NOMO-1 (cell line): ENCODE measurements at regions not wholly inside any gene's neighbourhood (a gene's known extent, or its start where the extent isn't known, plus 50 kb on each side); places are given as distances from the start of the nearest gene placed in this dataset.
A peak's percentile ranks its signal among the peaks of the same experiment; 100 is the strongest.
"Not testable (repeated sequence)": the region's sequence is repeated elsewhere in the genome, so short reads cannot be mapped to it uniquely, and the experiment has no call there.

Experiments used
- DNase-seq, 2 experiments: peaks; one replicate each; lab custom pipeline; 2025; ENCODE audit not compliant: unreplicated experiment in 2 of 2; lab: John Stamatoyannopoulos, UW

- no peak for DNase-seq
Observed at GRCh38 chr15:69552057-69552815, 99.6 kb downstream of the RPLP1 start.

- no peak for DNase-seq
Observed at GRCh38 chr15:69553686-69554085, 101.1 kb downstream of the RPLP1 start.

- DNase-seq = no peak
Observed at GRCh38 chr15:69554279-69554961, 101.8 kb downstream of the RPLP1 start.

DNA sequence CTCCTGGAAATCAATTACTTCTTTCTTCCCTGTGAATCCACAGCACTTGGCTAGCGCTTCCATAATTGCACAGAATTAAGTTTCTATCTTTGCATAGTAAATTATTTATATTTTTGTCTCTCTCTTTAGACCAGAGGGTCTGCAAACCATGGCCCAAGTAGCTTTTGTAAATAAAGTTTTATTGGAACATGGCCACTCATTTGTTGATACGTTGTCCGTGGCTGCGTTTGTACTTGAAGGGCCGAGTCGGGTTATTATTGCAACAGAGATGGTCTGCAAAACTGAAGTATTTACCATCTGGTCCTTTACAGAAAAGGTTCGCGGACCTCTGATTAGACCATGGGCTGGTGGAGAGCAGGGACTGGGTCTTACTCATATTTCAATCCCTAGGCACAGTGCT is 102.5 kb downstream of the RPLP1 start:
- no peak for DNase-seq

- DNase-seq = no peak
Observed at GRCh38 chr15:69556344-69556743, 103.7 kb downstream of the RPLP1 start.

DNA sequence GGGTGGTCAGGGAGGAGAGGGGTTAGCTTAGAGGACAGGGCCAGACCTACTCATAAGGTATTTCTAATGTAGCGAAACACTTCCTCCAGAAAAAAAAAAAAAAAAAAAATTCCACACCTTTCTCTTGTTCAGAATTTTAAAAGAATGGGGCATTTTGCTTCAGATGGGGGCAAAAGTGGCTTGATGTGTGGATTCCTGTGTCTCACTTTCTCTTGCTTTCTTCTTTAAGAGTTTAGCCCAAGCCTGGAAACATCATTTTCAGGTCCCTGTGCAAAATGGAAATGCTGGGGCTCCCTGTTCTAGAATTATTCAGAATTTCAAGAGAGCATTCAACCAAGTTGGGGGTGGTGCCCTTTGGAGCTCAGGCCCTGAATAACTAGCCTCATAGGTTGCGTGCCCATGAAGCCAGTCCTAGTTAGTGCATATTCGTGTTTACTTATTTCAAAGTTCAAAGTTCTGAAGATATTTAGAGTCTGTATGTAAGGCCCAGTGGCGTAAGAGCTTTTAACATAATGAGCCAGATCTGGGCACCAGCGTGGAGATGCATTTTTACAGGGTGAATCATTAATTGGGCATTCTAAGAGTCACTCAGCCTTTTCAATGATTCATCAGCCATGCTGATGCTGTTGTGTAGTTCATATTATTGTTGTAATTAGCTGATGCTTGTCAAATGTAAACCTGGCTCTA is 104.5 kb downstream of the RPLP1 start:
- DNase-seq = peak in 1 of 2 experiments; percentile 13

DNA sequence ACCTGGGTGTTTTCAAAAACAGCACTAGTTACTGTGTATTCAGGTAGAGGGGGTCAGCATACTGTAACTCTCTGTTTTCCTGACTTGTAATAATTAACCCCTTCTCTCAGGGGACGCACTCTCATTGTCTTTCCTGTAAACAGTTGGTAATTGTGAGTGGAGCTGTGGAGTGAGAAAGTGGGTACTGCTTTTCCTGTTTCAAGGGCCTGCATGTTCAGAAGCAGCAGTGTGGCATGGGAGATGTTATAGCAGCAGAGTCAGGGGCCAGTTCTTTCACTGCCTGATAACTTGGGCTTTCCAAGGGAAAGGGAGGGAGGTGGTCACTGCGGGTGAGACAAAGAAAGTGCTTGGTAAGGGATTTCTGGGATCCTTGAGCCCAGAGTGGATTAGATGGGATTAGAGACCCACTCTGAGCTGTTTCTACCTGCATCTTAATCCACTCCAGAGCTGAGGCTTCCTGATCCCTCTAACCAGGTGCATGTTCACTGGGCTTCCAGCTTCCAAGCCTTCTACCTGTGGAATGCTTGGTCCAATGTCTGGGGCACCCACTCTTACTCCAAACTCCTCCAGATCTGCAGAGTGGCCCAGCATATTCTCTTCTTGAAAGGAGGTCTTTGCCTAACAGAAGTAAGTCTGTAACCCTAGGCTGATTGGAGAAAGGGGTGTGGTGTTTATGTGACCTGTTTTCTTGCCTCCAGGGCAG is 105.2 kb downstream of the RPLP1 start:
- DNase-seq = no peak

- DNase-seq = no peak
Observed at GRCh38 chr15:69559440-69560190, 107.0 kb downstream of the RPLP1 start.

DNA sequence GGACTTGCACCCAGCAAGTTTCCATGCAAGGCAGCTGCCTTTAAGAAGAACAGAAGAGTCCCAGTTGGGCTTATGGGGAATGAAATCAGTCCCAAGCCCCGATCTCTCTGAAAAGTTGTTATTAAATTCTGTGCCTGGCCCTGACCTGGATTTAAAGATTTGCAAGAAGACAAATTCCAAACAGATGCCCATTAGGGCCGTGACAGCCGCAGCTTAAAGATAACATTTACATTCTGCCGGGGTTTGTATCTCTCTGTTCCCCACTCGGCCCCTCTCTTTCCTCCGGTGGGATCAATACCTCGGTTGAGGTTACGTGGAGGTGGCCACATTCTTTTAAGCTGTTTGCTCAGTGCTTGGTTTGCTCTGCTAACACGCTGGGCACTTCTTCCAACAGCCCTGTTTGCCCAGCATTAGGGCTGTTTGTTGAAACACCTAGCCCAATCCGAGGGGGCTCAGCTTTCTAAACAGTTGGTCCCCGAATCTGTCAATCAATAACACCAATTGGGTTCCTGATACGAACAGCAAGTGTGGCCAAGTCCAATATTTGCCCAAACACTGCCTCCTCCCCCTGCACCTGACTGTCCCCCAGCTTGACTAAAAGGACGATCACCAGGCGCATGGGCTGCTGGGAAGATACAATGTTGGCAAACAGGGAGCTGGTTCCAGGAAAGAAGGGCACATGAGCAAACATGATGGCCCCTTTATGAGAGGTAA is 108.6 kb downstream of the RPLP1 start:
- DNase-seq = no peak

DNA sequence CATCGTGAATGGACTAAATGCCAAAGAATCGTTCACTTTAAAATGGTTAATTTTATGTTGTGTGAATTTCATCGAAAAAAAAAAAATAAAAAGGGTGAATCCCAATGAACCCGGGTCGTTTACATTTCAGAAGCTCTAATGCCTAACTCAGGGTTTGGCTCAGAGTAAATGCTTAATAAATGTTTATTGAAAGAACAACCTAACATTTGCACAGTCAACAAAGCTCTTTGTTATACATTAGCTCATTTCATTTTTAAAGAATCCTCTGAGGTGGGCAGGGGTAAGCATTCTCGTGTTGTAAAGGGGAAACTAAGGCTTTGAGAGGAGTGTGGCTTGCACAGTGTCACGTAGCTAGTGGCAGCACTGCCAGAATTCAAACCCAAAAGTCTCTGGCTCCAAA is 109.5 kb downstream of the RPLP1 start:
- DNase-seq = no peak

- no peak for DNase-seq
Observed at GRCh38 chr15:69562564-69562963, 109.9 kb downstream of the RPLP1 start.

DNA sequence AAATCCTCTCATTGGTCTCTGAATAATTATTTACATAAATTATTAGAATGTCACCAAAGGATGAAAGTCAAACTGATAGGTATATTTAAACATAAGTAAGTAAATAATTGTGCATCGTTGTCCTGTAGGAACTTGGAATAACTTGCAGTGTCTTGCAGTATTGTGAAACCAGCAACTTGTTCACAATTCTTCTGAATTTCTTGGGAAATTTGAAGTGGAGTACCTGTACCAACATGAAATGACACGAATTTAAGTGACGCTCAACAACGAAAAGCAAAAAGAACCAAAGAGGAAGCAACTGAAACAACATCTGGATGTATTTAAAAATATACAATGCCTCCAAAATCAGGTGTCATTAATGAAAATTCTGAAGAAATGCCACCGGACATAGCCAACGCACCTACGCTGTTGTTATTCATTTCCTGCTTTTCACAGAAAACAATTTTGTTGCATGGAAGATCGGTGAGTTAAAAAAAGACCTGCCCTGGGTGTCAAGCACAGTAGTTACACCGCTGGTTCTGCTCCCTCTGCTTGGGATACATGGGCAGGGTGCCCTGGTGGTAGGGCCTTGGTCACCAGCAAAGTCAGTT is 112.5 kb downstream of the RPLP1 start:
- no peak for DNase-seq

DNA sequence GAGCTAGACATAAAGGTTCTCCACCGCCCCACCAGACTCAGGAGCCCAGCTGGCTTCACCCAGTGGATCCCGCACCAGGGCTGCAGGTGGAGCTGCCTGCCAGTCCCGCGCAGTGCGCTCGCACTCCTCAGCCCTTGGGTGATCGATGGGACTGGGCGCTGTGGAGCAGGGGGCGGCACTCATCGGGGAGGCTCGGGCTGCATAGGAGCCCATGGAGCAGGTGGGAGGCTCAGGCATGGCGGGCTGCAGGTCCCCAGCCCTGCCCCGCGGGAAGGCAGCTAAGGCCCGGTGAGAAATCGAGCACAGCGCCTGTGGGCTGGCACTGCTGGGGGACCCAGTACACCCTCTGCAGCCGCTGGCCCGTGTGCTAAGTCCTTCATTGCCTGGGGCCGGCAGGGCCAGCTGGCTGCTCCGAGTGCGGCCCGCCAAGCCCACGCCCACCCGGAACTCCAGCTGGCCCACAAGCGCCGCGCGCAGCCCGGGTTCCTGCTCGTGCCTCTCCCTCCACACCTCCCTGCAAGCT is 114.7 kb downstream of the RPLP1 start:
- not testable (repeated sequence) for DNase-seq

GRCh38 chr15:69568173-69569009 is 115.8 kb downstream of the RPLP1 start:
- no peak for DNase-seq

DNA sequence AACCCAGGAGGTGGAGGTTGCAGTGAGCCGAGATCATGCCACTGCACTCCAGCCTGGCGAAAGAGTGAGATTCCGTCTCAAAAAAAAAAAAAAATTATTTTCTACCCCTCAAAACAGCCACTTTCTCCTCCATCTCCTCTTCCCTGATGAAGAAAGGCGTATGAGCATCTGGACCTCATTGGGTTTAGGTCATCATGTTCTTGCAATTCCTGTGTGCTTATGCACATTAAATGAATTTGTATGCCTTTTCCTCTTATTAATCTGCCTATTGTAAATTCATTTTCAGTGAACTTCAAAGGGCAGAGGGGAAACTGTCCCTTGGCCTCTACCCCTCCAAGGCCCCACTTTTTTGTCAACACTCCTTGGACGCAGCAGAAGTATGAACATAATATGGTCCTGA is 117.8 kb downstream of the RPLP1 start:
- DNase-seq = no peak

DNA sequence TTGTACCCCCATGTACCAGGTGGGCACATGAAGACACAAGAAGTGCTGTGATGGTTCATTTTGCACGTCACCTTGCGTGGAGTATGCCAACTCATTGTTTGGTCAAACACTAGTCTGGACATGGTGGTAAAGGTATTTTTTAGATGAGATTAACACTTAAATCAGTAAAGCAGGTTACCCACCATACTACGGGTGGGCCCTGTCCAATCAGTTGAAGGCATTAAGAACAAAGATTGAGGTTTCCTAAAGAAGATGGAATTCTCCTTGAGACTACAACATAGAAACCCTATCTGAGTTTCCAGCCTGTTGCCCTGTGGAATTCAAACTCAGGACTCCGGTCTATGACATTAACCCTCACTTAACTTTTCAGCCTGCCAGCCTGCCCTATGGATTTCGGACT is 118.4 kb downstream of the RPLP1 start:
- no peak for DNase-seq

DNA sequence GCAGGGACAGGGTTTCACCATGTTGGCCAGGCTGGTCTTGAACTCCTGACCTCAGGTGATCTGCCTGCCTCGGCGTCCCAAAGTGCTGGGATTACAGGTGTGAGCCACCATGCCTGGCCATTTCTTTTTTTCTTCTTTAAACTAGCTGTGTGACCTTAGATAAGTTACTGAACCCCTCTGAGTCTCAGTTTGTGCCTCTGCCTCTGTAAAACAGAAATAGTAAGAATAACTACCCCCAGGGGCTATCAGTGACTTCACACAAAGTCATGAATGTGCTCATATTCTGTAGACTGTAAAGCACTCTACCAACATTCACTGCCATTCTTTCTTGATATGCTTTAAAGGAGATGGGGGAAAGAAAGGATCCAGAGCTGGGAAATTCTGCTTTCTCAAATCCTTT is 120.7 kb downstream of the RPLP1 start:
- not testable (repeated sequence) for DNase-seq

- DNase-seq = no peak
Observed at GRCh38 chr15:69573815-69574475, 121.3 kb downstream of the RPLP1 start.
